ENCODE measurements at regions not wholly inside any gene's neighbourhood (a gene's known extent, or its start where the extent isn't known, plus 50 kb on each side); places are given as distances from the start of the nearest gene placed in this dataset.

GRCh38 chr13:86974251-86974994, 696.7 kb upstream of the SLITRK5 start:
- H3K9me3 ChIP-seq (ENCODE audit: low read length): no peaks in the 10 kb centered on the region
- H3K36me3 ChIP-seq (ENCODE audit: insufficient read depth, low read length): no peaks in the 10 kb centered on the region
- H3K4me1 ChIP-seq (ENCODE audit: insufficient read depth, low read length): peaks cover 3% of the 10 kb centered on the region

GRCh38 chr13:86974995-86975328, 696.2 kb upstream of the SLITRK5 start:
- H3K9me3 ChIP-seq (ENCODE audit: low read length): no peaks in the 10 kb centered on the region
- H3K27me3 ChIP-seq (ENCODE audit: insufficient read depth, low read length): no peaks in the 10 kb centered on the region
- no peaks in the 10 kb centered on the region for H3K36me3 ChIP-seq (ENCODE audit: insufficient read depth, low read length)
- H3K4me1 ChIP-seq (ENCODE audit: insufficient read depth, low read length): peaks cover 3% of the 10 kb centered on the region
- H2AFZ ChIP-seq (ENCODE audit: low read depth, low read length): no peak overlapping the region
- no peak overlapping the region for H3K4me3 ChIP-seq (ENCODE audit: low read length)

More at GRCh38 chr13:86974251-86974994, 696.7 kb upstream of the SLITRK5 start:
- no peak overlapping the region for H3K4me3 ChIP-seq (ENCODE audit: low read length)
- no peak overlapping the region for H2AFZ ChIP-seq (ENCODE audit: low read depth, low read length)
- H3K27me3 ChIP-seq (ENCODE audit: insufficient read depth, low read length): no peaks in the 10 kb centered on the region

GRCh38 chr13:86976521-86977324, 694.4 kb upstream of the SLITRK5 start:
- peaks cover 3% of the 10 kb centered on the region for H3K4me1 ChIP-seq (ENCODE audit: insufficient read depth, low read length)
- H3K9me3 ChIP-seq (ENCODE audit: low read length): no peaks in the 10 kb centered on the region
- H3K27me3 ChIP-seq (ENCODE audit: insufficient read depth, low read length): no peaks in the 10 kb centered on the region
- no peak overlapping the region for H2AFZ ChIP-seq (ENCODE audit: low read depth, low read length)
- H3K36me3 ChIP-seq (ENCODE audit: insufficient read depth, low read length): no peaks in the 10 kb centered on the region
- H3K4me3 ChIP-seq (ENCODE audit: low read length): no peak overlapping the region

GRCh38 chr13:86986448-86986847, 684.7 kb upstream of the SLITRK5 start:
- H3K4me1 ChIP-seq (ENCODE audit: insufficient read depth, low read length): peaks cover 4% of the 10 kb centered on the region
- peak overlapping the region; percentile 0 for H3K4me3 ChIP-seq (ENCODE audit: low read length)
- H3K9me3 ChIP-seq (ENCODE audit: low read length): no peaks in the 10 kb centered on the region
- peak overlapping the region; percentile 7 for H2AFZ ChIP-seq (ENCODE audit: low read depth, low read length)
- H3K36me3 ChIP-seq (ENCODE audit: insufficient read depth, low read length): no peaks in the 10 kb centered on the region
- H3K27me3 ChIP-seq (ENCODE audit: insufficient read depth, low read length): no peaks in the 10 kb centered on the region

GRCh38 chr13:86992251-86992650, 678.9 kb upstream of the SLITRK5 start:
- H3K4me3 ChIP-seq (ENCODE audit: low read length): no peak overlapping the region
- no peaks in the 10 kb centered on the region for H3K9me3 ChIP-seq (ENCODE audit: low read length)
- no peaks in the 10 kb centered on the region for H3K4me1 ChIP-seq (ENCODE audit: insufficient read depth, low read length)
- H3K36me3 ChIP-seq (ENCODE audit: insufficient read depth, low read length): no peaks in the 10 kb centered on the region
- H3K27me3 ChIP-seq (ENCODE audit: insufficient read depth, low read length): no peaks in the 10 kb centered on the region
- no peak overlapping the region for H2AFZ ChIP-seq (ENCODE audit: low read depth, low read length)

- Histone ChIP-seq H2AFZ (ENCODE audit: low read depth, low read length) (no peak overlapping the region), H3K27me3 (ENCODE audit: insufficient read depth, low read length) (no peaks in the 10 kb centered on the region), H3K4me3 (ENCODE audit: low read length) (no peak overlapping the region), H3K4me1 (ENCODE audit: insufficient read depth, low read length) (no peaks in the 10 kb centered on the region), H3K36me3 (ENCODE audit: insufficient read depth, low read length) (no peaks in the 10 kb centered on the region), H3K9me3 (ENCODE audit: low read length) (no peaks in the 10 kb centered on the region)
These were observed 667.9 kb upstream of the SLITRK5 start for GRCh38 chr13:87003265-87003664.

GRCh38 chr13:87005511-87005910, 665.7 kb upstream of the SLITRK5 start:
- H3K9me3 ChIP-seq (ENCODE audit: low read length): peaks cover 3% of the 10 kb centered on the region
- no peaks in the 10 kb centered on the region for H3K27me3 ChIP-seq (ENCODE audit: insufficient read depth, low read length)
- no peak overlapping the region for H3K4me3 ChIP-seq (ENCODE audit: low read length)
- H2AFZ ChIP-seq (ENCODE audit: low read depth, low read length): no peak overlapping the region
- H3K36me3 ChIP-seq (ENCODE audit: insufficient read depth, low read length): no peaks in the 10 kb centered on the region
- H3K4me1 ChIP-seq (ENCODE audit: insufficient read depth, low read length): no peaks in the 10 kb centered on the region

GRCh38 chr13:87035526-87035925, 635.6 kb upstream of the SLITRK5 start:
- Histone ChIP-seq H3K9me3 (ENCODE audit: low read length) (no peaks in the 10 kb centered on the region), H2AFZ (ENCODE audit: low read depth, low read length) (no peak overlapping the region), H3K27me3 (ENCODE audit: insufficient read depth, low read length) (no peaks in the 10 kb centered on the region), H3K36me3 (ENCODE audit: insufficient read depth, low read length) (no peaks in the 10 kb centered on the region), H3K4me1 (ENCODE audit: insufficient read depth, low read length) (no peaks in the 10 kb centered on the region), H3K4me3 (ENCODE audit: low read length) (no peak overlapping the region)

GRCh38 chr13:87042946-87043345, 628.2 kb upstream of the SLITRK5 start:
- H3K36me3 ChIP-seq (ENCODE audit: insufficient read depth, low read length): no peaks in the 10 kb centered on the region
- no peak overlapping the region for H3K4me3 ChIP-seq (ENCODE audit: low read length)
- H3K9me3 ChIP-seq (ENCODE audit: low read length): no peaks in the 10 kb centered on the region
- H2AFZ ChIP-seq (ENCODE audit: low read depth, low read length): no peak overlapping the region
- no peaks in the 10 kb centered on the region for H3K27me3 ChIP-seq (ENCODE audit: insufficient read depth, low read length)
- H3K4me1 ChIP-seq (ENCODE audit: insufficient read depth, low read length): no peaks in the 10 kb centered on the region

- no peak overlapping the region for H3K4me3 ChIP-seq (ENCODE audit: low read length)
- H2AFZ ChIP-seq (ENCODE audit: low read depth, low read length): no peak overlapping the region
- no peaks in the 10 kb centered on the region for H3K9me3 ChIP-seq (ENCODE audit: low read length)
- H3K4me1 ChIP-seq (ENCODE audit: insufficient read depth, low read length): no peaks in the 10 kb centered on the region
- H3K27me3 ChIP-seq (ENCODE audit: insufficient read depth, low read length): no peaks in the 10 kb centered on the region
- no peaks in the 10 kb centered on the region for H3K36me3 ChIP-seq (ENCODE audit: insufficient read depth, low read length)
These were observed 618.4 kb upstream of the SLITRK5 start for GRCh38 chr13:87052731-87053130.

GRCh38 chr13:87057807-87058520, 613.2 kb upstream of the SLITRK5 start:
- Histone ChIP-seq H3K9me3 (ENCODE audit: low read length) (no peaks in the 10 kb centered on the region), H3K4me1 (ENCODE audit: insufficient read depth, low read length) (no peaks in the 10 kb centered on the region), H3K36me3 (ENCODE audit: insufficient read depth, low read length) (no peaks in the 10 kb centered on the region), H3K4me3 (ENCODE audit: low read length) (no peak overlapping the region), H3K27me3 (ENCODE audit: insufficient read depth, low read length) (no peaks in the 10 kb centered on the region), H2AFZ (ENCODE audit: low read depth, low read length) (no peak overlapping the region)

- no peak overlapping the region for H3K4me3 ChIP-seq (ENCODE audit: low read length)
- H3K27me3 ChIP-seq (ENCODE audit: insufficient read depth, low read length): no peaks in the 10 kb centered on the region
- no peaks in the 10 kb centered on the region for H3K36me3 ChIP-seq (ENCODE audit: insufficient read depth, low read length)
- H3K9me3 ChIP-seq (ENCODE audit: low read length): no peaks in the 10 kb centered on the region
- no peaks in the 10 kb centered on the region for H3K4me1 ChIP-seq (ENCODE audit: insufficient read depth, low read length)
- H2AFZ ChIP-seq (ENCODE audit: low read depth, low read length): no peak overlapping the region
These were observed 612.3 kb upstream of the SLITRK5 start for GRCh38 chr13:87058786-87059329.
